HL-60 (cell line): ENCODE measurements at regions not wholly inside any gene's neighbourhood (a gene's known extent, or its start where the extent isn't known, plus 50 kb on each side); places are given as distances from the start of the nearest gene placed in this dataset.

Experiments used
- DNase-seq, 2 experiments: peaks; one replicate each; pipeline ENCODE4 v3.0.0-alpha.2; 2010 to 2020; ENCODE audit warnings: low read depth in 1 of 2, low spot score in 1 of 2
- H3K27ac ChIP-seq: fragments of 250-450 bp; sonication (Bioruptor Pico); replicated peaks from 2 replicates; pipeline ENCODE4 v1.5.1; 2020; ENCODE audit warnings: mild to moderate bottlenecking, moderate library complexity
- H3K27me3 ChIP-seq: fragments of 250-450 bp; sonication (Bioruptor Pico); 2 replicates; pipeline ENCODE4 v1.5.1; 2021; ENCODE audit warnings: mild to moderate bottlenecking, moderate library complexity; ENCODE audit not compliant: insufficient read depth, poor library complexity, severe bottlenecking
- H3K4me3 ChIP-seq: replicated peaks from 2 replicates; pipeline ENCODE4 v1.5.1; 2011; ENCODE audit warnings: mild to moderate bottlenecking, control low read depth, low read length; ENCODE audit not compliant: insufficient read depth
- CTCF ChIP-seq: IDR thresholded peaks from one replicate; pipeline ENCODE4 v1.5.1; 2011; ENCODE audit warnings: low read length, control low read depth, inconsistent platforms; ENCODE audit not compliant: insufficient read depth
- GABPA ChIP-seq: IDR thresholded peaks from 2 replicates; pipeline ENCODE4 v1.6.1; 2012; ENCODE audit warnings: low read depth
- POLR2AphosphoS5 ChIP-seq: IDR thresholded peaks from 2 replicates; pipeline ENCODE4 v1.6.1; 2012; ENCODE audit warnings: low read depth
- REST ChIP-seq: IDR thresholded peaks from 2 replicates; pipeline ENCODE4 v1.6.1; 2012; ENCODE audit warnings: low read depth; ENCODE audit not compliant: insufficient replicate concordance
- SPI1 ChIP-seq: IDR thresholded peaks from 2 replicates; pipeline ENCODE4 v1.6.1; 2012; ENCODE audit warnings: low read depth, mild to moderate bottlenecking, borderline replicate concordance

- Histone ChIP-seq H3K4me3 (no peak overlapping the region), H3K27me3 (no peaks in the 10 kb centered on the region), H3K27ac (no peak overlapping the region)
- DNase-seq: no peak
- TF ChIP-seq CTCF: no peak
- TF ChIP-seq SPI1: no peak
- TF ChIP-seq POLR2AphosphoS5: no peak
- no peak for TF ChIP-seq REST
- no peak for TF ChIP-seq GABPA
These were observed 211.5 kb downstream of the GPAM start for GRCh38 chr10:111972109-111972508.

- Histone ChIP-seq H3K27ac (no peak overlapping the region), H3K4me3 (no peak overlapping the region), H3K27me3 (no peaks in the 10 kb centered on the region)
- no peak for TF ChIP-seq GABPA
- no peak for TF ChIP-seq POLR2AphosphoS5
- TF ChIP-seq REST: no peak
- no peak for TF ChIP-seq SPI1
- no peak for TF ChIP-seq CTCF
- DNase-seq: no peak
These were observed 210.3 kb downstream of the GPAM start for GRCh38 chr10:111973306-111973705.

GRCh38 chr10:111973826-111974225, 209.7 kb downstream of the GPAM start:
- DNase-seq: no peak
- Histone ChIP-seq H3K27me3 (no peaks in the 10 kb centered on the region), H3K27ac (no peak overlapping the region), H3K4me3 (no peak overlapping the region)
- TF ChIP-seq REST: no peak
- TF ChIP-seq CTCF: no peak
- TF ChIP-seq SPI1: no peak
- TF ChIP-seq GABPA: no peak
- no peak for TF ChIP-seq POLR2AphosphoS5
